ENCODE measurements at regions not wholly inside any gene's neighbourhood (a gene's known extent, or its start where the extent isn't known, plus 50 kb on each side); places are given as distances from the start of the nearest gene placed in this dataset.

DNA sequence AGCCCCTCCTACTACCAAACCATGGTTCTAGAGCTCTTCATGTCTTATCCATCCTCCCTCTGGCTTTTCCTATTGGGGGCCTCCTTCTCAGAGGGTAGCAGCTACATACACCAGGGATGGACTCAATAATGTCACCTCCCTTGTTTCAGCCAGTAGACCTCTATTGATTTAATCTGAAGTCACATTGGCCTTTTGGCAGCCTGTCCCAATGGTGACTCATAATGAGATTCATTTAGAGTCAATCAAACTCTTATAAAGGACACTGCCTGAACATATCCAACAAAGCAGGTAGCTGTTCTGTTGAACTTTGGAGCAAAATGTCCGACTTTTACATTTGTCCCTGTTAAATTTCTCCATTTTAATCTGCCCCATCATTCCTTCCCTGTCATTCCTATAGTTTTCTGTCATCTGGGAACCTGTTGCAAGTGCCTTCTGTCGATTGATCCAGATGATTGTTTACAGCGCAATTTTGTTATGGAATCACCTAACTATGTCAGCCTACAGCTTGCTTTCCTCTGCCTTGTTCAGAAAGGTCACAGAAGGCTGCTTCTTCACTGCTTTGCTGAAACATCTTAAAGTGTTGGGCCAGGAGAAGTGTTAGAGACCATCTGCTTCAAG is 105.9 kb downstream of the ETS2 start:
- no peak for TF ChIP-seq CTCF (IDR thresholded peaks at IDR 0.05; ENCODE audit: extremely low read depth, missing control alignments)
- no peak for DNase-seq (ENCODE audit: low spot score)

DNA sequence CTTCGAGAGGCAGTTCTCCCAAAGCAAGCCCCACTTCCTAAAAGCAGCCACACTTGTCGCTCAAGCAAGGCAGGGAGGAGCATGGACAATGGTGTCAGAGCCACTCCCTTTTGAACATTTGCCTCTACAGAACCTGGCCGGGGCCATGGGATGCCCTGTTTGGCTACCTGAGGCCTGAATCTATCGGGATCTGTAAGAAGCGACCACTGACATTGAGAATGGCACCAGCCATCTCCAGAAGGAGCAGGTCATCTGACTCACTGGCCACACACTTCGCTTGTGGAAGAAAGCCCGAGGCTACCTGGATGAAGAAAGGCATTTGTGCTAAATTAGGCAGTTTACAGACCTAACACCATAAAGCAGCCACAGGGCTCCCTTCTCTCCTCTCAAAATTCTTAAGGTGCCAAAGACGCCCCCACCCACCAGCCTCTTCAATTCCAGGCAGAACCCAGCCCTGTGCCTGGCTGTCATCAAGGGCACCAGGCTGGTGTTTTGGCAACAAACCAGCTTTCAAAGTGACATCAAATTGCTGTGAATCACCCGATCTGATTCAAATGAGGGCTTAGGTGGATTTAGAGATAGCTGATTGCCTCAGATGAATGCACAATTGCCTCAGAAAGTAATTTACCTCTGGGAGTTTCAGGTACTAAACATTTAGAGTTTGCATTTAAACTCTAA is 104.8 kb downstream of the ETS2 start:
- no peak for TF ChIP-seq CTCF (IDR thresholded peaks at IDR 0.05; ENCODE audit: extremely low read depth, missing control alignments)
- no peak for DNase-seq (ENCODE audit: low spot score)

DNA sequence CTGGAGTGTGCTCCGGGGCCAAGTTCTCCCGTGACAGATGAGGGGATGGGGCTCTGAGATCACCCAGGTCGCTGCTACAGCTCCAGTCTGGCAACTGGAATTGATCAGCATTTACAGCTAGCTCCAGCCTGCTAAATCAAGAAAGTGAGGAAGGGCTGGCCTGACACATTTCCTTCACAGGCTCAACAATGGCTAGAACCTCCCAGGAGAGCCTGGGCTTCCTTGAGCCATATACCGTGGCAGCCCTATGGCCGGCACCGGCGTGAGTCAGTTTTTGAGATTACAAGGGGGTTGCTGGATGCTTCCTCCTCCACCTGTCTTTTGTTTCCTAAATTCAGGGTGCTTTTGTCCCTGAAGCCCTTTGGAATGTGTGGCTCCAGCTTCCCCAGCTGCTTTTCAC is 104.2 kb downstream of the ETS2 start:
- DNase-seq (ENCODE audit: low spot score) = no peak
- TF ChIP-seq CTCF (IDR thresholded peaks at IDR 0.05; ENCODE audit: extremely low read depth, missing control alignments) = no peak

- DNase-seq (ENCODE audit: low spot score) = no peak
- TF ChIP-seq CTCF (IDR thresholded peaks at IDR 0.05; ENCODE audit: extremely low read depth, missing control alignments) = no peak
Measured at GRCh38 chr21:38909109-38909508, 103.4 kb downstream of the ETS2 start.

GRCh38 chr21:38908537-38908936 is 102.8 kb downstream of the ETS2 start:
- TF ChIP-seq CTCF (IDR thresholded peaks at IDR 0.05; ENCODE audit: extremely low read depth, missing control alignments) = no peak
- no peak for DNase-seq (ENCODE audit: low spot score)

GRCh38 chr21:38905752-38906151 is 100.0 kb downstream of the ETS2 start:
- no peak for TF ChIP-seq CTCF (IDR thresholded peaks at IDR 0.05; ENCODE audit: extremely low read depth, missing control alignments)
- DNase-seq (ENCODE audit: low spot score) = no peak

DNA sequence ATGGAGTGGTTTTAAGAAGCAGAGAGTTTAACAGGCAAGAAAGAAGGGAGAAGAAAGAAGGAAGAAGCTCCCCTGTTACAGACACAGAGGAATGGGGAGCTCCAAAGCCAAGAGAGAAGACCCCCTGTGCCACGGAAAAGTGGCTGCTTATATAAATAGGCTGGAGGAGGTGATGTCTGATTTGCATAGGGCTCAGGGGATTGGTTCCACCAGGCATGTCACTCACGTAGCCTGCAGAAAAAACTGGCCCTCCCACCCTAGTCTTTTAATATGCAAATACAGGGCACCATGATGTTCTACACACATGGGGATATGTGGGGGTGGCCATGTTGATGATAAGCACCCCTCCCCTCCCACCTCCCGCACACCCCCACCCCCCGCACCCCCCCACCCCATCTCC is 99.6 kb downstream of the ETS2 start:
- no peak for TF ChIP-seq CTCF (IDR thresholded peaks at IDR 0.05; ENCODE audit: extremely low read depth, missing control alignments)
- DNase-seq (ENCODE audit: low spot score) = no peak
